ENCODE measurements at regions not wholly inside any gene's neighbourhood (a gene's known extent, or its start where the extent isn't known, plus 50 kb on each side); places are given as distances from the start of the nearest gene placed in this dataset.

DNA sequence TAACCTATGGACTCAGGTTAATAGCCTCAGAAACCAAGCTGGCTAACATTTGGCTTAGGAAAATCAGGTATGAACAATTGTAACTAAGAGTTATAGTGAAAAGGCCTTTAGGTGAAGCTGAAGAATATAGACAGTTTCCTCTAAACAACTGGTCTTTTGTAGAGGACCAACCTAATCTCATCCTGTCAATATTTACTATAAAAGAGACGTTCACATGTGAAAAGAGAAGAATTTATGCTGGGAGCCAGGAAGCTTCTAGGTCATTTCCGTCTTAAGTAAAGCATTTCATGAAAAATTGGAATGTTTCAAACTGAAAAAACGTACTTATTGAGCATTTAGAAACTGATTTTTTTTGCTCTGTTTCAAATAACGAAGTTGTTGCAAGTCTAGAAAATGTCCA lies 764.3 kb upstream of the GOLIM4 start:
- TF ChIP-seq CTCF (IDR thresholded peaks at IDR 0.05; ENCODE audit: borderline replicate concordance, extremely low read depth, low read length, poor library complexity, severe bottlenecking) (no peak), EZH2 (IDR thresholded peaks at IDR 0.05; ENCODE audit: borderline replicate concordance, low read depth, low read length, severe bottlenecking) (no peak)
